H1 (cell line): ENCODE measurements at regions not wholly inside any gene's neighbourhood (a gene's known extent, or its start where the extent isn't known, plus 50 kb on each side); places are given as distances from the start of the nearest gene placed in this dataset.

ENCODE experiments used
- ATF3 ChIP-seq: IDR thresholded peaks from 2 replicates; pipeline ENCODE4 v1.6.1; 2011; ENCODE audit warnings: low read depth, mild to moderate bottlenecking, low read length; ENCODE audit not compliant: insufficient read depth
- CTCF ChIP-seq, 3 experiments: IDR thresholded peaks; 1 replicate in 2 of 3; 2 replicates in 1 of 3; pipeline versions ENCODE4 v1.5.1 to v1.6.1; 2011; ENCODE audit warnings: low read length in 3 of 3, mild to moderate bottlenecking in 3 of 3, inconsistent platforms in 2 of 3, low read depth in 1 of 3, moderate library complexity in 1 of 3; ENCODE audit not compliant: insufficient read depth in 1 of 3; ENCODE audit errors: control extremely low read depth in 1 of 3
- EGR1 ChIP-seq: IDR thresholded peaks from 2 replicates; pipeline ENCODE4 v1.6.1; 2011; ENCODE audit warnings: low read depth, low read length, borderline replicate concordance
- EZH2 ChIP-seq: fragments of 200-600 bp; sonication (generic); IDR thresholded peaks from 2 replicates; pipeline ENCODE4 v1.7.1; 2012; ENCODE audit warnings: low read depth, mild to moderate bottlenecking, moderate library complexity, low read length, inconsistent platforms; ENCODE audit not compliant: severe bottlenecking
- NANOG ChIP-seq: IDR thresholded peaks from 2 replicates; pipeline ENCODE4 v1.6.1; 2011; ENCODE audit warnings: low read length, low read depth, mild to moderate bottlenecking, inconsistent platforms; ENCODE audit not compliant: insufficient read depth, poor library complexity, severe bottlenecking
- POLR2A ChIP-seq, 2 experiments: IDR thresholded peaks; 1 replicate in 1 of 2; 2 replicates in 1 of 2; pipeline ENCODE4 v1.6.1; 2011; ENCODE audit warnings: low read depth in 2 of 2, low read length in 2 of 2, mild to moderate bottlenecking in 2 of 2; ENCODE audit errors: control extremely low read depth in 1 of 2
- POLR2AphosphoS5 ChIP-seq: IDR thresholded peaks from 2 replicates; pipeline ENCODE4 v1.6.1; 2011; ENCODE audit warnings: low read depth, low read length
- RAD21 ChIP-seq, 2 experiments: IDR thresholded peaks in 1 of 2; conservative IDR thresholded peaks in 1 of 2; 2 replicates each; pipeline ENCODE4 v1.6.1; 2011; ENCODE audit warnings: low read depth in 2 of 2, low read length in 2 of 2, improper control_type of control experiment in 1 of 2, inconsistent platforms in 1 of 2, mild to moderate bottlenecking in 1 of 2, moderate library complexity in 1 of 2
- SAP30 ChIP-seq: fragments of 300-600 bp; sonication (generic); IDR thresholded peaks from 2 replicates; pipeline ENCODE4 v1.7.1; 2012; ENCODE audit warnings: low read length, moderate library complexity, mild to moderate bottlenecking, inconsistent platforms; ENCODE audit not compliant: insufficient read depth, insufficient replicate concordance
- SP1 ChIP-seq: IDR thresholded peaks from 2 replicates; pipeline ENCODE4 v1.6.1; 2011; ENCODE audit warnings: low read depth, low read length
- SUZ12 ChIP-seq: fragments of 200-600 bp; sonication (generic); IDR thresholded peaks from 2 replicates; pipeline ENCODE4 v1.6.1; 2012; ENCODE audit warnings: mild to moderate bottlenecking, inconsistent platforms, low read length, moderate library complexity, mixed read lengths

DNA sequence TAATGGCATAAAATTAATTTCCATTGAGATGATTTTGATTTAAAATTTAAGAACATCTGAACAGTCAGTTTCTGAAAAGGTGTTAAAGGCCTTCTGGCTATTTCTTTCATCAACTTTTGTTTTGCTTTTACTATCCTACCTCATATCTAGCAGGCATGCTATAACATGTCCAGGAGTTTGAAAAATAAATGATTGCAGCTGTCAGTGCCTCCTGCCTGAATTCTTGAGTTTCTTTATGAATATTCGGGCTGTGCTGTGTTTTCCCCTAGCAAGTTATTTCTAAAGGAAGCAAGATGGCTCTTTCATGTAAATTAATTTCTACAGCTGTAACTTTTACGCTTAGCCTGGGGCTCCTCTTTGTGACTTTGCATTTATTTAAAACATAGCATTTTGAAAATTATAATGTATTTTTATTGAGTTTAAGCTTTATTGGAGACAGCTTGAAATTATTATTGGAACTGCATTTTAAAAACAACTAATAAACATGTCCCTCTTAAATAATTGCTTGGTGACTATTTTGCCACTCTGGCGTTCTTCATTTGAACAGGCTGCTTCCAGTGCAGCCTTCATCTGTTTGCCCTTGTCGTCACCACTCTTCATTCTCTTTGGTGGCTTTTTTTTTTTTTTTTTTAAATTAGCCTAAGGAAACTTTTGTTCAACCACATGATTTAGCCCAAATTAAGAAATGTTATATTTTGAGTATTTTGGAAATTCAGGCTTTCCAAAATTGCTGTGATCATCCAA is 1083.4 kb upstream of the LRRN3 start:
- TF ChIP-seq EZH2: no peak
- TF ChIP-seq RAD21 (IDR thresholded peaks at IDR 0.05 in 1 of 2, conservative IDR thresholded peaks at IDR 0.05 in 1 of 2; ENCODE audit: low read depth in 2 of 2, low read length in 2 of 2): no peak
- no peak for TF ChIP-seq CTCF (IDR thresholded peaks at IDR 0.05; ENCODE audit: control extremely low read depth in 1 of 3, insufficient read depth in 1 of 3, low read depth in 1 of 3, low read length in 3 of 3)
- no peak for TF ChIP-seq POLR2A (IDR thresholded peaks at IDR 0.05; ENCODE audit: control extremely low read depth in 1 of 2, low read depth in 2 of 2, low read length in 2 of 2)
- no peak for TF ChIP-seq EGR1
- no peak for TF ChIP-seq POLR2AphosphoS5
- TF ChIP-seq SP1: no peak
- no peak for TF ChIP-seq ATF3
- no peak for TF ChIP-seq NANOG
- TF ChIP-seq SAP30: no peak
- TF ChIP-seq SUZ12: no peak
